ENCODE measurements at regions not wholly inside any gene's neighbourhood (a gene's known extent, or its start where the extent isn't known, plus 50 kb on each side); places are given as distances from the start of the nearest gene placed in this dataset.

DNA sequence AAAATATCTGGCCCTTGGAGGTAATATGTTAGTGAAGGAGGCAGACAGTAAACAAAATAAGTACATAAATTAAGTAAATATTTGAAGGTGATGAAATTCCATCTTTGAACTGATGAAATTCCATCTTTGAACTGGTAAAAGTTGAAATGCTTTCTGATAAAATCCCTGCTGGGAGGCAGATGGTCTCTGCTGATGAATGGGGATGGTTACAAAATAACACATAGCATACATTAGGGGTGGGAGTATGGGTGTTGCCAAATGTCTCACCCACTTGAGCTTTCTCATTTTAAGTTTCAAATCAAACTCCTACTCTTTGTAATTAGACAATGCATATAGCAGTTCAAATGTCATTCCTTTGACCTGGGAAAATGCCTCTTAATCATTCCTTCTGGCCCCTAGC is 77.5 kb upstream of the SORCS3 start:
- no peak for TF ChIP-seq EED (IDR thresholded peaks at IDR 0.05; ENCODE audit: low read depth)
- no peak for TF ChIP-seq POLR2AphosphoS2 (IDR thresholded peaks at IDR 0.05; ENCODE audit: low read depth, low read length)
- TF ChIP-seq ESRRA (IDR thresholded peaks at IDR 0.05; ENCODE audit: low read length): no peak
- BruUV-seq (replicated peaks): no TSS peak
- ChIA-PET POLR2A (no interaction called here), SMC1A (ENCODE audit: uncharacterized antibody, unreplicated experiment) (no interaction called here), RAD21 (ENCODE audit: unreplicated experiment) (no interaction called here), CTCF (no interaction called here)
- Histone ChIP-seq H3K4me3 (no peak overlapping the region), H3K27ac (ENCODE audit: control insufficient read depth, insufficient read depth) (no peak overlapping the region), H3K79me2 (ENCODE audit: control insufficient read depth, insufficient read depth, low read length) (no peaks in the 10 kb centered on the region), H4K20me1 (ENCODE audit: control insufficient read depth, insufficient read depth) (no peaks in the 10 kb centered on the region), H3K4me2 (ENCODE audit: control insufficient read depth, insufficient read depth) (no peak overlapping the region), H3K9me3 (replicated peaks; ENCODE audit: control insufficient read depth, insufficient read depth, low read length) (no peaks in the 10 kb centered on the region), H3K4me1 (ENCODE audit: control insufficient read depth, insufficient read depth, low read length) (no peaks in the 10 kb centered on the region), H3K9ac (ENCODE audit: control insufficient read depth, insufficient read depth, low read length) (no peak overlapping the region), H3K36me3 (ENCODE audit: control insufficient read depth in 2 of 2, insufficient read depth in 2 of 2, low read length in 1 of 2) (no peaks in the 10 kb centered on the region), H3K27me3 (replicated peaks in 1 of 2; ENCODE audit: control insufficient read depth in 2 of 2, insufficient read depth in 2 of 2, low read length in 1 of 2) (no peaks in the 10 kb centered on the region), H2AFZ (ENCODE audit: control insufficient read depth, low read depth, low read length) (no peak overlapping the region)
- intact Hi-C loops (cut with micrococcal nuclease; ENCODE audit: unreplicated experiment) (no loop called here), in situ Hi-C loops (cut with MboI) (no loop called here)
- no peak for DNase-seq (ENCODE audit: low read depth, low spot score)
- no peak for ATAC-seq
- FAIRE-seq: no peak

DNA sequence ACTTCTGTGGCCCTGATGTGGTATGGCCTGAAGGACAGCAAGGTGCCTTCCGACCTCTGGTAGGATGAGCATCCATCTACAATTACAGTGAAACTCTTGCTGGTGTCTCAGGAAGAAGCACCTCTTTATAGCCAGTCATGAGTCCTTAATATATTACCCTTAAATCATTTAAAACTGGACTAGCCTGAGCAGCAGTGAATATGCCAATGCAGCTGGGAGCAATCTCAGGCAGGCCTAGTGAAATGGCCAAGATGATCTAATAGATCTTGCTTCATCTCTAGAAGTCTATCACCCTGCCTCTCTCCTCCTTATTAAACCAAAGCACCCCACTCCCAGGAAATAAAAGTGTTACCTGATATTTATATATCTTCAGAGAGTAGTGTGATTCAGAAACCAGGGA is 66.7 kb upstream of the SORCS3 start:
- in situ Hi-C loops (cut with MboI): no loop called here
- DNase-seq (ENCODE audit: low read depth, low spot score) (no peak), ATAC-seq (no peak), FAIRE-seq (no peak)
- H3K79me2 ChIP-seq (ENCODE audit: control insufficient read depth, insufficient read depth, low read length): no peaks in the 10 kb centered on the region
- SMC1A ChIA-PET (ENCODE audit: uncharacterized antibody, unreplicated experiment): no interaction called here
- no peaks in the 10 kb centered on the region for H3K27me3 ChIP-seq (replicated peaks in 1 of 2; ENCODE audit: control insufficient read depth in 2 of 2, insufficient read depth in 2 of 2, low read length in 1 of 2)
- 0% methylated on average over 1 of the region's 1 CpG for WGBS (ENCODE audit: insufficient coverage, insufficient replicate concordance, low lambda C conversion rate, missing lambda C conversion rate)
- no peak overlapping the region for H3K9ac ChIP-seq (ENCODE audit: control insufficient read depth, insufficient read depth, low read length)
- intact Hi-C loops (cut with micrococcal nuclease; ENCODE audit: unreplicated experiment): no loop called here
- no peak overlapping the region for H3K27ac ChIP-seq (ENCODE audit: control insufficient read depth, insufficient read depth)
- CTCF ChIA-PET: interaction anchor here (0.8 kb wide), 1 partner anchor 148 kb away, joined by 3 read pairs; no protein-coding TSS in a partner anchor
- H3K4me1 ChIP-seq (ENCODE audit: control insufficient read depth, insufficient read depth, low read length): no peaks in the 10 kb centered on the region
- TF ChIP-seq, protein P1, sequence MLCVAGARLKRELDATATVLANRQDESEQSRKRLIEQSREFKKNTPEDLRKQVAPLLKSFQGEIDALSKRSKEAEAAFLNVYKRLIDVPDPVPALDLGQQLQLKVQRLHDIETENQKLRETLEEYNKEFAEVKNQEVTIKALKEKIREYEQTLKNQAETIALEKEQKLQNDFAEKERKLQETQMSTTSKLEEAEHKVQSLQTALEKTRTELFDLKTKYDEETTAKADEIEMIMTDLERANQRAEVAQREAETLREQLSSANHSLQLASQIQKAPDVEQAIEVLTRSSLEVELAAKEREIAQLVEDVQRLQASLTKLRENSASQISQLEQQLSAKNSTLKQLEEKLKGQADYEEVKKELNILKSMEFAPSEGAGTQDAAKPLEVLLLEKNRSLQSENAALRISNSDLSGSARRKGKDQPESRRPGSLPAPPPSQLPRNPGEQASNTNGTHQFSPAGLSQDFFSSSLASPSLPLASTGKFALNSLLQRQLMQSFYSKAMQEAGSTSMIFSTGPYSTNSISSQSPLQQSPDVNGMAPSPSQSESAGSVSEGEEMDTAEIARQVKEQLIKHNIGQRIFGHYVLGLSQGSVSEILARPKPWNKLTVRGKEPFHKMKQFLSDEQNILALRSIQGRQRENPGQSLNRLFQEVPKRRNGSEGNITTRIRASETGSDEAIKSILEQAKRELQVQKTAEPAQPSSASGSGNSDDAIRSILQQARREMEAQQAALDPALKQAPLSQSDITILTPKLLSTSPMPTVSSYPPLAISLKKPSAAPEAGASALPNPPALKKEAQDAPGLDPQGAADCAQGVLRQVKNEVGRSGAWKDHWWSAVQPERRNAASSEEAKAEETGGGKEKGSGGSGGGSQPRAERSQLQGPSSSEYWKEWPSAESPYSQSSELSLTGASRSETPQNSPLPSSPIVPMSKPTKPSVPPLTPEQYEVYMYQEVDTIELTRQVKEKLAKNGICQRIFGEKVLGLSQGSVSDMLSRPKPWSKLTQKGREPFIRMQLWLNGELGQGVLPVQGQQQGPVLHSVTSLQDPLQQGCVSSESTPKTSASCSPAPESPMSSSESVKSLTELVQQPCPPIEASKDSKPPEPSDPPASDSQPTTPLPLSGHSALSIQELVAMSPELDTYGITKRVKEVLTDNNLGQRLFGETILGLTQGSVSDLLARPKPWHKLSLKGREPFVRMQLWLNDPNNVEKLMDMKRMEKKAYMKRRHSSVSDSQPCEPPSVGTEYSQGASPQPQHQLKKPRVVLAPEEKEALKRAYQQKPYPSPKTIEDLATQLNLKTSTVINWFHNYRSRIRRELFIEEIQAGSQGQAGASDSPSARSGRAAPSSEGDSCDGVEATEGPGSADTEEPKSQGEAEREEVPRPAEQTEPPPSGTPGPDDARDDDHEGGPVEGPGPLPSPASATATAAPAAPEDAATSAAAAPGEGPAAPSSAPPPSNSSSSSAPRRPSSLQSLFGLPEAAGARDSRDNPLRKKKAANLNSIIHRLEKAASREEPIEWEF (IDR thresholded peaks at IDR 0.05; ENCODE audit: insufficient replicate concordance, low read depth, low read length): no peak
- TF ChIP-seq BCL11A (IDR thresholded peaks at IDR 0.05; ENCODE audit: low read depth, low read length): no peak
- TF ChIP-seq, protein P2, sequence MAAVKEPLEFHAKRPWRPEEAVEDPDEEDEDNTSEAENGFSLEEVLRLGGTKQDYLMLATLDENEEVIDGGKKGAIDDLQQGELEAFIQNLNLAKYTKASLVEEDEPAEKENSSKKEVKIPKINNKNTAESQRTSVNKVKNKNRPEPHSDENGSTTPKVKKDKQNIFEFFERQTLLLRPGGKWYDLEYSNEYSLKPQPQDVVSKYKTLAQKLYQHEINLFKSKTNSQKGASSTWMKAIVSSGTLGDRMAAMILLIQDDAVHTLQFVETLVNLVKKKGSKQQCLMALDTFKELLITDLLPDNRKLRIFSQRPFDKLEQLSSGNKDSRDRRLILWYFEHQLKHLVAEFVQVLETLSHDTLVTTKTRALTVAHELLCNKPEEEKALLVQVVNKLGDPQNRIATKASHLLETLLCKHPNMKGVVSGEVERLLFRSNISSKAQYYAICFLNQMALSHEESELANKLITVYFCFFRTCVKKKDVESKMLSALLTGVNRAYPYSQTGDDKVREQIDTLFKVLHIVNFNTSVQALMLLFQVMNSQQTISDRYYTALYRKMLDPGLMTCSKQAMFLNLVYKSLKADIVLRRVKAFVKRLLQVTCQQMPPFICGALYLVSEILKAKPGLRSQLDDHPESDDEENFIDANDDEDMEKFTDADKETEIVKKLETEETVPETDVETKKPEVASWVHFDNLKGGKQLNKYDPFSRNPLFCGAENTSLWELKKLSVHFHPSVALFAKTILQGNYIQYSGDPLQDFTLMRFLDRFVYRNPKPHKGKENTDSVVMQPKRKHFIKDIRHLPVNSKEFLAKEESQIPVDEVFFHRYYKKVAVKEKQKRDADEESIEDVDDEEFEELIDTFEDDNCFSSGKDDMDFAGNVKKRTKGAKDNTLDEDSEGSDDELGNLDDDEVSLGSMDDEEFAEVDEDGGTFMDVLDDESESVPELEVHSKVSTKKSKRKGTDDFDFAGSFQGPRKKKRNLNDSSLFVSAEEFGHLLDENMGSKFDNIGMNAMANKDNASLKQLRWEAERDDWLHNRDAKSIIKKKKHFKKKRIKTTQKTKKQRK (IDR thresholded peaks at IDR 0.05; ENCODE audit: low read depth, low read length): no peak
- TF ChIP-seq, protein P3, sequence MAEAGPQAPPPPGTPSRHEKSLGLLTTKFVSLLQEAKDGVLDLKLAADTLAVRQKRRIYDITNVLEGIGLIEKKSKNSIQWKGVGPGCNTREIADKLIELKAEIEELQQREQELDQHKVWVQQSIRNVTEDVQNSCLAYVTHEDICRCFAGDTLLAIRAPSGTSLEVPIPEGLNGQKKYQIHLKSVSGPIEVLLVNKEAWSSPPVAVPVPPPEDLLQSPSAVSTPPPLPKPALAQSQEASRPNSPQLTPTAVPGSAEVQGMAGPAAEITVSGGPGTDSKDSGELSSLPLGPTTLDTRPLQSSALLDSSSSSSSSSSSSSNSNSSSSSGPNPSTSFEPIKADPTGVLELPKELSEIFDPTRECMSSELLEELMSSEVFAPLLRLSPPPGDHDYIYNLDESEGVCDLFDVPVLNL (IDR thresholded peaks at IDR 0.05; ENCODE audit: low read depth, low read length): no peak
- H2AFZ ChIP-seq (ENCODE audit: control insufficient read depth, low read depth, low read length): no peak overlapping the region
- H4K20me1 ChIP-seq (ENCODE audit: control insufficient read depth, insufficient read depth): no peaks in the 10 kb centered on the region; the same call in 1 of the 2 replicates
- RAD21 ChIA-PET (ENCODE audit: unreplicated experiment): no interaction called here
- H3K4me3 ChIP-seq: no peak overlapping the region
- no TSS peak for BruUV-seq (replicated peaks)
- no peaks in the 10 kb centered on the region for H3K36me3 ChIP-seq (ENCODE audit: control insufficient read depth in 2 of 2, insufficient read depth in 2 of 2, low read length in 1 of 2)
- no peaks in the 10 kb centered on the region for H3K9me3 ChIP-seq (replicated peaks; ENCODE audit: control insufficient read depth, insufficient read depth, low read length)
- POLR2A ChIA-PET: no interaction called here
- H3K4me2 ChIP-seq (ENCODE audit: control insufficient read depth, insufficient read depth): no peak overlapping the region

Measured in GM12878 (cell line).